ENCODE measurements at regions not wholly inside any gene's neighbourhood (a gene's known extent, or its start where the extent isn't known, plus 50 kb on each side); places are given as distances from the start of the nearest gene placed in this dataset.

DNA sequence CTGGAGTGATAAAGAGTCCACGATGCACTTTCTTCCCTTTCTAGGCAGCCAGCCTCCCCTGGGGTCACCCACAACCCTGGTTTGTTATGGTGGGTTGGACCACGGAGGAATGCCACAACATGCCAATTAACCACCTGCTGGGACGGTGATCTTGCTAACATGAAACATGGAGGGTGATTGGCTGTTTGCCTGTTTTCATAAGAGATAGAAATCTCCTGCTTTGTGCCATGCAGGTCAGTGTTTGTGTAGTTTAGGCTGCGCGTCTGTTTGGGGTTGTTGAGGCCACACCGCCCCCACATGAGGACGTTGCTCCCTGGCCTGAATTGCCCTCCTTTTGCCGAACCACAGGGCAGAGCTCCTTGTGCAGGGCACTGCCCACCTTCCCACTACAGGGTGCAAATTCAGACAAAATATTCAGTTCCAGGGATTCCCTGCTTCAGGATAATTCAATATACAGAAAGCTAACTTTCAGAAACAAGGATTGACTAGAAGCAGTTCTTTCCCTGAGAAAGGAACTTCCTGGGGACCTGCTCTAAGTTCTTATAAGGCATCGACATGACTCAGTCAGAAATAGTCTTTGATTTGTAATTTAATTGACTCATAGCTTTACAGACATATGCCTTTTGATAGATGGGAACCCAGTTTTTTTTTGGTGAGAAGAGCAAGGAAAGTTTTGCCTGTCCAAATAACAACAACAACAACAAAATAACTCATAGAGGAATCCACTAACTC lies 427.6 kb downstream of the GADD45G start:
- in situ Hi-C loops (cut with HindIII; ENCODE audit: low sequenced_read_pairs) = no loop called here

GRCh38 chr9:90033028-90033650 lies 428.3 kb downstream of the GADD45G start:
- in situ Hi-C loops (cut with HindIII; ENCODE audit: low sequenced_read_pairs) = no loop called here

GRCh38 chr9:90034071-90034470 lies 429.3 kb downstream of the GADD45G start:
- in situ Hi-C loops (cut with HindIII; ENCODE audit: low sequenced_read_pairs) = no loop called here

- in situ Hi-C loops (cut with HindIII; ENCODE audit: low sequenced_read_pairs) = no loop called here
Observed at GRCh38 chr9:90035471-90035870, 430.7 kb downstream of the GADD45G start.

DNA sequence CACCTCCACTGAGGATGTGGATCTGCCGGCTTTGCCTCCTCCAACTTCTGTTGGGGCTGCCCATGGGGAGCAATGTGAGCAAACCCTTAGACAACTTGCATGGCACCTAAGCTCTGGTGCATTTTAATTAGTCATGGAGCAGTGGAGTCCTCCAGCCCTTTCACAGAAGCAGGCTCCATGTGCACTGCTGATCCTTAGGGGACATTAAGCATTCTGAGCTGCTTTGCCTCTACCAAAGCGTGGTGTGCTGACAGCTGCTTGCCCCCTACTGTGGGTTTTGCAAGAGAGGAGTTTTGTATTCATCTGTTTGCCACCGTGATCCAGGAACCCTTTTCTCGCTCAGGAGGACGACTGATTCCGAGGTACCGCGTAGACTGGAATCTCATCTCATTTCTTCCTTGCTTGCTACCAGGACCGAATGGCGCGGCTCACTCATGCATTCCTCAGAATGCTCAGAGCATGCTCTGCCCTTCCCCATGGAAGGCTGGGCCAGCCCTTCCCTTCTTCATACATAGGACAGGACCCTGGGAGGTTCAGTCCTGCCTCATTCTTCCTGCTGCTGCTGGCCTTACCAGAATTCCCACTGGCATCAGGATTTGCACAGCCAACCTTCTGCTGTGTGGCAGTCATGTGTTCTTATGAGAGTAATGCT lies 432.5 kb downstream of the GADD45G start:
- in situ Hi-C loops (cut with HindIII; ENCODE audit: low sequenced_read_pairs) = no loop called here

DNA sequence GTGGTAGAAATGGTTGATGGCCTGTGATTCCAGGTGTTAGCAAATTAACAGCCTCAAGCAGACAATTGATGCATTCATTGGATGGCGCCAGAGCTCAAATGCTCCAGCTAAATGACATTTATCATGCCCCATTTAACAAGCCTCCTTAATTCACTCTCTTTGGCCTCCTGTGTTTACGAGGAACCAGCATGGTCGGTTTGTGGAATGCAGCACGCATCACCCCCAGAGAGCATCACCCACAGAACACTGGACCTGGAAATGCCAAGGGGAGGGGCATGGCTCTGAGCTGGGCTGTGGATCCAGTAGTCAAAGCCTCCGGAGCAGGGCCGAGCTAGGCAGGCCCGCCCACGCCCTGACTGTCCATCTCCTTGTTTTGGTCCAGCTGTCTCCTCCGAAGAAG lies 434.0 kb downstream of the GADD45G start:
- in situ Hi-C loops (cut with HindIII; ENCODE audit: low sequenced_read_pairs) = no loop called here

DNA sequence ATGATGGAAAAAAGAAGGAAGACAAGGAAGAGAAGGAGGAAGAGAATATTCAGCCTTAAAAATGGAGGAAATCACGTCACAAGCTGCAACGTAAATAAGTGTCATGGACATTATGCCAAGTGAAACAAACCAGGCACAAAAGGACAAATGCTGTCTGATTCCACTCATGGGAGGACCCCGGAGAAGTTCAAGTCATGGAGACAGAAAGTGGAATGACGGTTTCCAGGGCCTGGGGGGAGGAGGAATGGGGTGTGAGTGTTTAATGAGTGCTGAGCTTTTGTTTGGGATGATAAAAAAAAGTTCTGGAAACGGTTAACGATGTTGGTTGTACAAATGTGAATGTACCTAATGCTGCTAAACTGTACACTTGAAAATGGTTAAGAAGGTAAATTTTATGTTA lies 439.5 kb downstream of the GADD45G start:
- in situ Hi-C loops (cut with HindIII; ENCODE audit: low sequenced_read_pairs) = loop anchor here (10.0 kb wide), 1 partner anchor 49 kb away; no protein-coding TSS in a partner anchor

- in situ Hi-C loops (cut with HindIII; ENCODE audit: low sequenced_read_pairs) = loop anchor here (10.0 kb wide), 1 partner anchor 50 kb away; no protein-coding TSS in a partner anchor
Observed at GRCh38 chr9:90044710-90045151, 439.9 kb downstream of the GADD45G start.

DNA sequence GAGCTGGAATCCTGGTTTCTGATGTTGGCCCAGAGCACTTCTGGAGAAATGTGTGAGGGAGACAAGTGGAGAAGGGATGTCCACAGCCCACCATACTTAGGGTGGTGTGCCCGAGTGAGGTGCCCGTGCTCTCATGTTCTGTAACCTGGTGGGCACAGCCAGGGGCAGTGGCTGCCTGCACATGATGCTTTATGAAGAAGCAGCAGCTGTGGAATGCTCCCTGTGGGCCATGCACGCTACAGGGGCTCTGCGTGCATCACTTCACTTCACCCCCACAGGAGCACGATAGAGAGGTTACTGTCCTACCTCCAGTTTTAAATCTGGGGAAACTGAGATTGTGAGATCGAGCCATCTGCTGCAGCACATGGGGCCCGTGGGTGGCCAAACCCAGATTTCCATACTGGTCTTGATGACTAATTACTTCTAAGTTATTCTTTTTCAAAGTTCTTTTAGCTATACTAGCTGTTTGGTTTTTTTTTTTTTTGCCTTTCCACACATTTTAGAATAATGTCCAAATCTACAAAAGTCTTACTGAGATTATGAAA lies 441.6 kb downstream of the GADD45G start:
- in situ Hi-C loops (cut with HindIII; ENCODE audit: low sequenced_read_pairs) = loop anchor here (10.0 kb wide), 1 partner anchor 52 kb away; no protein-coding TSS in a partner anchor

DNA sequence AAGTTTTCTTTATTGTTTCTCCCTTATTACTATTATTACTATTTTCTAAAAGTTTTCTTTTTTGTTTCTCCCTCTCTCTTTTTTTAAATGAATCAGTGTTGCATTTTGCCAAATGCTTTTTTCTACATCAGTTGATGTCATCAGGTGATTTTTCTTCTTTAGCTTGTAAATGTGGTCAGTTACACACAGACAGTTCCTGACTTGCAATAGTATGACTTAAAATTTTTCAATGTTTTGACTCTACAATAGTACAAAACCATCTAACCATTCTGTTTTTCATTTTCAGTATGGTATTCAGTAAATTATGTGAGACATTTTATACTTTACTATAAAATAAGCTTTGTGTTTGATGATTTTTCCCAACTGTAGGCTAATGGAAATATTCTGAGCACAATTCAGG lies 443.0 kb downstream of the GADD45G start:
- in situ Hi-C loops (cut with HindIII; ENCODE audit: low sequenced_read_pairs) = loop anchor here (10.0 kb wide), 1 partner anchor 53 kb away; no protein-coding TSS in a partner anchor

GRCh38 chr9:90052366-90052765 lies 447.6 kb downstream of the GADD45G start:
- in situ Hi-C loops (cut with HindIII; ENCODE audit: low sequenced_read_pairs) = no loop called here

DNA sequence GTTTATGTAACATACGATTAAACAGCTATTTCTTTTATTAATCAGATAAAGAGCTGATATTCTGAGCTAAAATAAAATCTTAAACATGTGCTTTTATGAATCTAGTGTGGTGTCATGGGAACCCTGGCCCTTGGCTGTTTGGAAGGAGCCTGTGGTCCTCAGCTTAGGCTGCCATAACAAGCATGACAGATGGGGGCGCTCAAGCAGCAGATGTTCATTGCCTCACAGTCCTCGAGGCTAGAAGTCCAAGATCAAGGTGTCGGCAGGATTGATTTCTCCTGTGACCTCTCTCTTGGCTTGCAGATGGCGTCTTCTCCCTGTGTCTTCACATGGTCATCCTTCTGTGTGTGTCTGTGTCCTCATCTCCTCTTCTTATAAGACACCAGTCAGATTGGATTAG lies 448.2 kb downstream of the GADD45G start:
- in situ Hi-C loops (cut with HindIII; ENCODE audit: low sequenced_read_pairs) = no loop called here

DNA sequence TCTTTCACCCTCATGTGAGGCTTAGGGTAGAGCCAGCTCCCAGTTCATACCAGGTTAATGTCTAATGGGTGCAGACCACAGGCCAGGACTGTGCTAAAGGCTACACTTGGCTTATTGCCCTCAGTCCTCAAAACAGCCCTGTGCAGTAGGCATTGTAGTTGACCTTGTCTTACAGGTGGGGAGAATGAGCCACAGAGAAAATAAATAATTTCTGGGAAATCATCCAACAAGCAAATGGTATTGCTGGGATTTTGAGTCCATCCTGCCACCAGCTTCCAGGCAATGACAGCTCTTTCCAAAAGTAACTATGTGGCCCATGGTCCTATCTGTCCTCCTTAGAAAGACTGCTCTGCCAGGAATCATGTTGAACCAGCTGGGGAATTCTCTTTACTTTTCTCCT lies 450.0 kb downstream of the GADD45G start:
- in situ Hi-C loops (cut with HindIII; ENCODE audit: low sequenced_read_pairs) = no loop called here

DNA sequence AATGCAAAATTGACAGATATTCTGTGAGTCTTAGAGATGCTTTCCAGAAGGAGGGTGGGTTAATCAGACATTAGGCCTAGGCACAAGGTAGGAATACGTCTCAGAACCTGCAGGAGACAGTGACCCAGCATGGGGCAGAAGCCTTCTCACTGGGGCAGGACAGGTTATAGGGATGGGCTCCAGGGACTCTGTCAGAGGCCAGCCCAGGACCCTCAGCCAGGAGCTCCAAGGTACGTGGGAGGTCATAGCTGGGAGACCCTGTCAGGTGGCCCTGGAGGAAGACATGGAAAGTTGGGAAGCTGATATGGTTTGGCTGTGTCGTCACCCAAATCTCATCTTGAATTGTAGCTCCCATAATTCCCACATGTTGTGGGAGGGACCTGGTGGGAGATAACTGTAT lies 450.4 kb downstream of the GADD45G start:
- in situ Hi-C loops (cut with HindIII; ENCODE audit: low sequenced_read_pairs) = no loop called here

- in situ Hi-C loops (cut with HindIII; ENCODE audit: low sequenced_read_pairs) = no loop called here
Observed at GRCh38 chr9:90057361-90057760, 452.5 kb downstream of the GADD45G start.

GRCh38 chr9:90058182-90058763 lies 453.5 kb downstream of the GADD45G start:
- in situ Hi-C loops (cut with HindIII; ENCODE audit: low sequenced_read_pairs) = no loop called here

DNA sequence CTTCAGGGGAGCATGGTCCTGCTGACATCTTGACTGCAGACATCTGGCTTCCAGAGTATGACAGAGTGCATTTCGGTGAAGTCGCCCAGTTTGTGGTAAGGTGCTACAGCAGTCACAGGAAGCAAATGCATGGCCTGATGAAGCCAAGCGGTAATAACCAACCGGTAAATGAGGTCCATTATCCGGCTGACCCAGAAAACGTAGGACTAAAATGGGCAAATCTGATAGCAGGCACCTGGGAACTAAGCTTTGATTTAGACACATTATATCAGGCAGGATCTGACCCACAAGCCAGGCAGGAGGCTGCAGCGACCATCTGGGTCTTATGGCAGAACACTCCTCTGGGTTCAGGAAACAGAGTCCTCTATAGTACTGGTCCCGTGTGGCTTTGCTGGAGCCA lies 454.6 kb downstream of the GADD45G start:
- in situ Hi-C loops (cut with HindIII; ENCODE audit: low sequenced_read_pairs) = no loop called here

GRCh38 chr9:90060256-90060655 lies 455.4 kb downstream of the GADD45G start:
- in situ Hi-C loops (cut with HindIII; ENCODE audit: low sequenced_read_pairs) = no loop called here

GRCh38 chr9:90061187-90061586 lies 456.4 kb downstream of the GADD45G start:
- in situ Hi-C loops (cut with HindIII; ENCODE audit: low sequenced_read_pairs) = no loop called here

GRCh38 chr9:90062982-90063381 lies 458.2 kb downstream of the GADD45G start:
- in situ Hi-C loops (cut with HindIII; ENCODE audit: low sequenced_read_pairs) = no loop called here

GRCh38 chr9:90064248-90064647 lies 459.4 kb downstream of the GADD45G start:
- in situ Hi-C loops (cut with HindIII; ENCODE audit: low sequenced_read_pairs) = no loop called here

All from DLD1 (cell line).